HG03457 (cell line): ENCODE measurements at regions not wholly inside any gene's neighbourhood (a gene's known extent, or its start where the extent isn't known, plus 50 kb on each side); places are given as distances from the start of the nearest gene placed in this dataset.
"Not testable (repeated sequence)": the region's sequence is repeated elsewhere in the genome, so short reads cannot be mapped to it uniquely, and the experiment has no call there.

ENCODE experiments used
- ATAC-seq: cut with Tn5 transposase; IDR thresholded peaks from one replicate; pipeline ENCODE4 v1.9.1; 2021; ENCODE audit warnings: moderate number of reproducible peaks; ENCODE audit not compliant: unreplicated experiment

GRCh38 chr11:95412074-95412473 lies 181.1 kb upstream of the SESN3 start:
- no peak for ATAC-seq

- not testable (repeated sequence) for ATAC-seq
Observed at GRCh38 chr11:95410707-95411106, 179.7 kb upstream of the SESN3 start.

GRCh38 chr11:95406271-95406670 lies 175.3 kb upstream of the SESN3 start:
- ATAC-seq = no peak

GRCh38 chr11:95404370-95404769 lies 173.4 kb upstream of the SESN3 start:
- no peak for ATAC-seq

- ATAC-seq = no peak
Observed at GRCh38 chr11:95398437-95399112, 167.6 kb upstream of the SESN3 start.

- ATAC-seq = no peak
Observed at GRCh38 chr11:95392644-95393043, 161.6 kb upstream of the SESN3 start.

- no peak for ATAC-seq
Observed at GRCh38 chr11:95389427-95389826, 158.4 kb upstream of the SESN3 start.

GRCh38 chr11:95388086-95388485 lies 157.1 kb upstream of the SESN3 start:
- ATAC-seq = no peak

GRCh38 chr11:95387325-95387724 lies 156.3 kb upstream of the SESN3 start:
- ATAC-seq = no peak

GRCh38 chr11:95385577-95385976 lies 154.6 kb upstream of the SESN3 start:
- no peak for ATAC-seq

- ATAC-seq = no peak
Observed at GRCh38 chr11:95379479-95379878, 148.5 kb upstream of the SESN3 start.

GRCh38 chr11:95378789-95379188 lies 147.8 kb upstream of the SESN3 start:
- ATAC-seq = no peak

GRCh38 chr11:95378111-95378510 lies 147.1 kb upstream of the SESN3 start:
- ATAC-seq = no peak

- ATAC-seq = no peak
Observed at GRCh38 chr11:95375886-95376285, 144.9 kb upstream of the SESN3 start.

GRCh38 chr11:95375451-95375850 lies 144.4 kb upstream of the SESN3 start:
- ATAC-seq = no peak

GRCh38 chr11:95374105-95374504 lies 143.1 kb upstream of the SESN3 start:
- no peak for ATAC-seq

- no peak for ATAC-seq
Observed at GRCh38 chr11:95373241-95373640, 142.2 kb upstream of the SESN3 start.

GRCh38 chr11:95372097-95372656 lies 141.2 kb upstream of the SESN3 start:
- no peak for ATAC-seq

- no peak for ATAC-seq
Observed at GRCh38 chr11:95371153-95371552, 140.2 kb upstream of the SESN3 start.

GRCh38 chr11:95367726-95368125 lies 136.7 kb upstream of the SESN3 start:
- ATAC-seq = no peak

GRCh38 chr11:95365348-95365747 lies 134.3 kb upstream of the SESN3 start:
- no peak for ATAC-seq

- no peak for ATAC-seq
Observed at GRCh38 chr11:95364324-95365295, 133.6 kb upstream of the SESN3 start.
